H1 (cell line): ENCODE measurements at regions not wholly inside any gene's neighbourhood (a gene's known extent, or its start where the extent isn't known, plus 50 kb on each side); places are given as distances from the start of the nearest gene placed in this dataset.
"Not testable (repeated sequence)": the region's sequence is repeated elsewhere in the genome, so short reads cannot be mapped to it uniquely, and the experiment has no call there.

Experiments used
- CTCF ChIA-PET: fragments of 300-600 bp; sonication (Branson Sonifier 250); formaldehyde crosslinking; loops from one replicate; lab custom pipeline; 2021; ENCODE audit not compliant: partially characterized antibody; lab: Charles Lee
- POLR2A ChIA-PET: fragments of 300-600 bp; sonication (Branson Sonifier 250); formaldehyde crosslinking; loops from one replicate; lab custom pipeline; 2021; ENCODE audit warnings: inconsistent platforms; ENCODE audit not compliant: partially characterized antibody; lab: Charles Lee
- DNase-seq, 2 experiments: peaks; one replicate each; pipeline versions ENCODE4 v3.0.0 to v3.0.0-alpha.2; 2010 to 2022; ENCODE audit warnings: low spot score in 2 of 2, low read depth in 1 of 2, mixed read lengths in 1 of 2
- FAIRE-seq: peaks from 2 replicates; lab custom pipeline; 2011; peaks lifted over from hg19 to GRCh38; lab: Jason Lieb, UNC
- H2AFZ ChIP-seq: 2 replicates; pipeline ENCODE4 v1.8.1; 2012; ENCODE audit warnings: low read length, inconsistent platforms
- H2AK5ac ChIP-seq: 2 replicates; pipeline ENCODE4 v1.6.1; 2013; ENCODE audit warnings: low read depth, low read length
- H2BK120ac ChIP-seq: replicated peaks from 2 replicates; pipeline ENCODE3; 2013; ENCODE audit warnings: low read depth, low read length, inconsistent platforms
- H2BK12ac ChIP-seq: 2 replicates; pipeline ENCODE4 v1.6.1; 2013; ENCODE audit warnings: low read depth, low read length
- H2BK15ac ChIP-seq: 2 replicates; pipeline ENCODE4 v1.6.1; 2013; ENCODE audit warnings: low read length
- H2BK20ac ChIP-seq: 2 replicates; pipeline ENCODE4 v1.6.1; 2013; ENCODE audit warnings: low read length
- H2BK5ac ChIP-seq: 2 replicates; pipeline ENCODE4 v1.6.1; 2013; ENCODE audit warnings: low read depth, low read length
- H3K14ac ChIP-seq: 2 replicates; pipeline ENCODE4 v1.6.1; 2013; ENCODE audit warnings: inconsistent platforms; ENCODE audit not compliant: insufficient read length
- H3K18ac ChIP-seq: 2 replicates; pipeline ENCODE4 v1.6.1; 2013; ENCODE audit warnings: low read length; ENCODE audit errors: extremely low read depth
- H3K23ac ChIP-seq: 2 replicates; pipeline ENCODE4 v1.6.1; 2013; ENCODE audit warnings: inconsistent platforms; ENCODE audit not compliant: insufficient read length
- H3K23me2 ChIP-seq: 2 replicates; pipeline ENCODE4 v1.6.1; 2013; ENCODE audit warnings: low read depth, low read length
- H3K27ac ChIP-seq: 2 replicates; pipeline ENCODE4 v1.6.1; 2011; ENCODE audit warnings: low read depth, low read length, inconsistent platforms
- H3K27me3 ChIP-seq, 4 experiments: replicated peaks in 1 of 4; 1 replicate in 1 of 4; 2 replicates in 3 of 4; pipeline versions ENCODE4 v1.6.1 to v1.8.1; 2011 to 2013; ENCODE audit warnings: low read length in 3 of 4, mild to moderate bottlenecking in 3 of 4, inconsistent platforms in 2 of 4, mixed read lengths in 2 of 4, moderate library complexity in 1 of 4; ENCODE audit not compliant: control insufficient read depth in 3 of 4, insufficient read depth in 3 of 4; ENCODE audit errors: extremely low read depth in 1 of 4
- H3K36me3 ChIP-seq, 4 experiments: 2 replicates each; pipeline versions ENCODE4 v1.6.1 to v1.8.1; 2011 to 2013; ENCODE audit warnings: mild to moderate bottlenecking in 4 of 4, low read length in 3 of 4, moderate library complexity in 2 of 4, control low read depth in 1 of 4, inconsistent platforms in 1 of 4; ENCODE audit not compliant: insufficient read depth in 4 of 4, control insufficient read depth in 2 of 4
- H3K4ac ChIP-seq: replicated peaks from 2 replicates; pipeline ENCODE3; 2013; ENCODE audit warnings: low read length, low read depth, mixed read lengths, inconsistent platforms; ENCODE audit not compliant: insufficient read length
- H3K4me1 ChIP-seq, 4 experiments: replicated peaks in 1 of 4; 1 replicate in 1 of 4; 2 replicates in 3 of 4; pipeline versions ENCODE4 v1.6.1 to v1.8.1; 2011 to 2013; ENCODE audit warnings: low read length in 3 of 4, inconsistent platforms in 2 of 4, mixed read lengths in 1 of 4; ENCODE audit not compliant: insufficient read depth in 4 of 4, control insufficient read depth in 3 of 4
- H3K4me2 ChIP-seq, 2 experiments: 2 replicates each; pipeline versions ENCODE4 v1.6.1 to v1.8.1; 2011 to 2013; ENCODE audit warnings: low read depth in 2 of 2, low read length in 2 of 2, control low read depth in 1 of 2, inconsistent platforms in 1 of 2, mild to moderate bottlenecking in 1 of 2; ENCODE audit not compliant: insufficient read depth in 1 of 2
- H3K4me3 ChIP-seq, 4 experiments: fragments of 200-600, 300-600 bp in 1 of 4; sonication (generic), shearing (Covaris generic), sonication (Bioruptor Twin) in 1 of 4; 2 replicates each; pipeline versions ENCODE4 v1.5.1 to v1.8.1; 2011 to 2016; ENCODE audit warnings: low read length in 4 of 4, low read depth in 3 of 4, control low read depth in 2 of 4, inconsistent platforms in 2 of 4, mild to moderate bottlenecking in 2 of 4, mixed read lengths in 1 of 4, moderate library complexity in 1 of 4; ENCODE audit not compliant: insufficient read depth in 2 of 4; ENCODE audit errors: extremely low read depth in 1 of 4
- H3K56ac ChIP-seq: replicated peaks from 2 replicates; pipeline ENCODE3; 2013; ENCODE audit warnings: low read depth, mild to moderate bottlenecking, mixed read lengths, low read length, inconsistent platforms; ENCODE audit not compliant: insufficient read length
- H3K79me1 ChIP-seq: 2 replicates; pipeline ENCODE4 v1.6.1; 2013; ENCODE audit warnings: low read depth, low read length, control low read depth
- H3K79me2 ChIP-seq, 2 experiments: 2 replicates each; pipeline versions ENCODE4 v1.6.1 to v1.8.1; 2012 to 2013; ENCODE audit warnings: low read length in 2 of 2, mild to moderate bottlenecking in 2 of 2, inconsistent platforms in 1 of 2; ENCODE audit not compliant: insufficient read depth in 2 of 2, control insufficient read depth in 1 of 2
- H3K9ac ChIP-seq, 4 experiments: replicated peaks in 1 of 4; 1 replicate in 1 of 4; 2 replicates in 3 of 4; pipeline versions ENCODE4 v1.6.1 to v1.8.1; 2011 to 2013; ENCODE audit warnings: low read depth in 3 of 4, low read length in 3 of 4, control low read depth in 2 of 4, mild to moderate bottlenecking in 2 of 4, moderate library complexity in 2 of 4, inconsistent platforms in 1 of 4; ENCODE audit errors: extremely low read depth in 1 of 4
- H3K9me3 ChIP-seq, 2 experiments: 2 replicates each; pipeline versions ENCODE4 v1.6.1 to v1.8.1; 2012 to 2013; ENCODE audit warnings: mild to moderate bottlenecking in 2 of 2, moderate library complexity in 2 of 2, control low read depth in 1 of 2, inconsistent platforms in 1 of 2, low read depth in 1 of 2, low read length in 1 of 2, mixed read lengths in 1 of 2; ENCODE audit not compliant: insufficient read depth in 2 of 2
- H4K20me1 ChIP-seq, 2 experiments: replicated peaks in 1 of 2; 2 replicates each; pipeline versions ENCODE3 to v1.8.1; 2011 to 2013; ENCODE audit warnings: inconsistent platforms in 2 of 2, low read length in 2 of 2, mild to moderate bottlenecking in 1 of 2; ENCODE audit not compliant: insufficient read depth in 2 of 2, control insufficient read depth in 1 of 2
- H4K5ac ChIP-seq: 2 replicates; pipeline ENCODE4 v1.6.1; 2013; ENCODE audit warnings: low read length, low read depth, mixed read lengths, inconsistent platforms; ENCODE audit not compliant: insufficient read length
- H4K8ac ChIP-seq: 2 replicates; pipeline ENCODE4 v1.8.0; 2013; ENCODE audit warnings: mild to moderate bottlenecking, moderate library complexity, low read length, inconsistent platforms; ENCODE audit not compliant: insufficient read depth; ENCODE audit errors: extremely low read depth
- H4K91ac ChIP-seq: replicated peaks from 2 replicates; pipeline ENCODE3; 2013; ENCODE audit warnings: low read length, mixed read lengths, inconsistent platforms; ENCODE audit not compliant: insufficient read length
- WGBS, 2 experiments: shearing (Covaris generic) in 1 of 2; methylation state at CpG; one replicate each; pipeline versions ENCODE4 v1.1.6 to v1.1.7; 2013 to 2015; ENCODE audit warnings: low lambda C conversion rate in 2 of 2, mixed read lengths in 2 of 2, inconsistent platforms in 1 of 2, low coverage in 1 of 2, missing lambda C conversion rate in 1 of 2; ENCODE audit not compliant: insufficient replicate concordance in 2 of 2, insufficient coverage in 1 of 2, insufficient read length in 1 of 2; ENCODE audit errors: extremely low coverage in 1 of 2, missing lambda C conversion rate in 1 of 2; 5-methylcytosine and 5-hydroxymethylcytosine counted together

- H3K23ac ChIP-seq, H3K9ac ChIP-seq, H2BK5ac ChIP-seq, H3K4me3 ChIP-seq, POLR2A ChIA-PET, FAIRE-seq, H3K27ac ChIP-seq, H3K4me1 ChIP-seq, H3K79me2 ChIP-seq, H2BK120ac ChIP-seq, H3K23me2 ChIP-seq, H2AK5ac ChIP-seq, H3K4ac ChIP-seq, H3K79me1 ChIP-seq, H3K4me2 ChIP-seq, CTCF ChIA-PET, H4K5ac ChIP-seq, H3K56ac ChIP-seq, H2AFZ ChIP-seq, H3K14ac ChIP-seq, H4K91ac ChIP-seq, H2BK20ac ChIP-seq, H2BK15ac ChIP-seq, H3K9me3 ChIP-seq, H3K18ac ChIP-seq, H4K8ac ChIP-seq, H3K27me3 ChIP-seq, DNase-seq, H3K36me3 ChIP-seq, H2BK12ac ChIP-seq, H4K20me1 ChIP-seq: not testable (repeated sequence)
- WGBS, 2 experiments: 85% methylated on average over 2 of the region's 5 CpGs; no CpG with 5 or more reads in 1 of the 2 experiments
Observed at GRCh38 chr1:121088568-121088967, 95.6 kb downstream of the FAM72B start.

- H4K5ac ChIP-seq, H3K36me3 ChIP-seq, H2BK120ac ChIP-seq, H2BK20ac ChIP-seq, POLR2A ChIA-PET, DNase-seq, H3K79me1 ChIP-seq, H3K27ac ChIP-seq, H3K18ac ChIP-seq, H4K91ac ChIP-seq, H3K27me3 ChIP-seq, H3K4me3 ChIP-seq, H3K23me2 ChIP-seq, H3K56ac ChIP-seq, H4K20me1 ChIP-seq, CTCF ChIA-PET, H4K8ac ChIP-seq, H2BK5ac ChIP-seq, H3K79me2 ChIP-seq, H3K23ac ChIP-seq, H2BK12ac ChIP-seq, H3K9me3 ChIP-seq, H3K4me2 ChIP-seq, FAIRE-seq, H2AFZ ChIP-seq, H3K9ac ChIP-seq, H3K14ac ChIP-seq, H3K4me1 ChIP-seq, H2BK15ac ChIP-seq, H3K4ac ChIP-seq, H2AK5ac ChIP-seq: not testable (repeated sequence)
- WGBS, 2 experiments: 29% methylated on average over 1 of the region's 2 CpGs; no CpG with 5 or more reads in 1 of the 2 experiments
Observed at GRCh38 chr1:121092329-121092968, 91.7 kb downstream of the FAM72B start.
